Keratinocyte (primary cell): ENCODE measurements at regions not wholly inside any gene's neighbourhood (a gene's known extent, or its start where the extent isn't known, plus 50 kb on each side); places are given as distances from the start of the nearest gene placed in this dataset.
A peak's percentile ranks its signal among the peaks of the same experiment; 100 is the strongest.

ENCODE experiments used
- DNase-seq: peaks from one replicate; pipeline ENCODE4 v3.0.0-alpha.2; 2011; ENCODE audit warnings: low read depth, missing footprints, low spot score
- FAIRE-seq: peaks from 2 replicates; lab custom pipeline; 2011; peaks lifted over from hg19 to GRCh38; lab: Jason Lieb, UNC
- H2AFZ ChIP-seq: 2 replicates; pipeline ENCODE4 v1.6.0; 2012; ENCODE audit warnings: low read length, control low read depth, inconsistent platforms; ENCODE audit not compliant: control insufficient read depth
- H3K27ac ChIP-seq: 2 replicates; pipeline ENCODE4 v1.5.1; 2011; ENCODE audit warnings: low read length; ENCODE audit not compliant: control insufficient read depth, insufficient read depth
- H3K27me3 ChIP-seq: 3 replicates; pipeline ENCODE4 v1.6.0; 2011; ENCODE audit warnings: low read length; ENCODE audit not compliant: control insufficient read depth, insufficient read depth; ENCODE audit errors: extremely low read depth
- H3K36me3 ChIP-seq, 2 experiments: 2 replicates in 1 of 2; 3 replicates in 1 of 2; pipeline ENCODE4 v1.5.1; 2011; ENCODE audit warnings: low read length in 2 of 2, mild to moderate bottlenecking in 1 of 2; ENCODE audit not compliant: control insufficient read depth in 2 of 2, insufficient read depth in 2 of 2; ENCODE audit errors: extremely low read depth in 1 of 2
- H3K4me1 ChIP-seq: 3 replicates; pipeline ENCODE4 v1.5.1; 2011; ENCODE audit warnings: low read length; ENCODE audit not compliant: control insufficient read depth, insufficient read depth; ENCODE audit errors: extremely low read depth
- H3K4me2 ChIP-seq: 3 replicates; pipeline ENCODE4 v1.6.0; 2011; ENCODE audit warnings: low read depth, low read length; ENCODE audit not compliant: control insufficient read depth, insufficient read depth; ENCODE audit errors: extremely low read depth
- H3K4me3 ChIP-seq, 3 experiments: fragments of 200-600 bp in 1 of 3; sonication (generic) in 1 of 3; 2 replicates in 2 of 3; 3 replicates in 1 of 3; pipeline ENCODE4 v1.5.1; 2011 to 2016; ENCODE audit warnings: low read length in 3 of 3, mild to moderate bottlenecking in 3 of 3, control low read depth in 2 of 3, inconsistent platforms in 1 of 3, low read depth in 1 of 3, mixed read lengths in 1 of 3, mixed run types in 1 of 3, moderate library complexity in 1 of 3; ENCODE audit not compliant: control insufficient read depth in 2 of 3, insufficient read depth in 2 of 3; ENCODE audit errors: extremely low read depth in 1 of 3
- H3K79me2 ChIP-seq: 2 replicates; pipeline ENCODE4 v1.6.0; 2012; ENCODE audit warnings: low read length; ENCODE audit not compliant: control insufficient read depth, insufficient read depth
- H3K9ac ChIP-seq: 3 replicates; pipeline ENCODE4 v1.6.0; 2011; ENCODE audit warnings: low read length; ENCODE audit not compliant: control insufficient read depth, insufficient read depth; ENCODE audit errors: extremely low read depth
- H3K9me1 ChIP-seq: 3 replicates; pipeline ENCODE4 v1.6.0; 2011; ENCODE audit warnings: low read length; ENCODE audit not compliant: control insufficient read depth, insufficient read depth; ENCODE audit errors: extremely low read depth
- H3K9me3 ChIP-seq: 2 replicates; pipeline ENCODE4 v1.5.1; 2012; ENCODE audit warnings: low read depth, low read length; ENCODE audit not compliant: control insufficient read depth
- H4K20me1 ChIP-seq: 3 replicates; pipeline ENCODE4 v1.6.0; 2011; ENCODE audit warnings: low read length; ENCODE audit not compliant: control insufficient read depth, insufficient read depth; ENCODE audit errors: extremely low read depth
- CTCF ChIP-seq, 3 experiments: IDR thresholded peaks in 1 of 3; conservative IDR thresholded peaks in 1 of 3; optimal IDR thresholded peaks in 1 of 3; 2 replicates in 2 of 3; 3 replicates in 1 of 3; pipeline versions ENCODE3 to v1.5.1; 2011; ENCODE audit warnings: low read length in 3 of 3, mild to moderate bottlenecking in 3 of 3, moderate library complexity in 2 of 3, control low read depth in 1 of 3, inconsistent platforms in 1 of 3; ENCODE audit not compliant: insufficient read depth in 2 of 3; ENCODE audit errors: extremely low read depth in 1 of 3
- EZH2 ChIP-seq: IDR thresholded peaks from one replicate; pipeline ENCODE4 v1.6.1; 2012; ENCODE audit warnings: inconsistent platforms, mild to moderate bottlenecking, low read length, moderate library complexity
- dilution Hi-C: fragments of 300-500 bp; cut with MboI; formaldehyde crosslinking; loops from one replicate; pipeline ENCODE4 v1.7.0; 2020; ENCODE audit warnings: low sequenced_read_pairs; ENCODE audit not compliant: extremely low pct_ligation_motif_present

- dilution Hi-C loops = no loop called here
- Histone ChIP-seq H3K79me2 (no peaks in the 10 kb centered on the region), H3K4me3 (peak overlapping the region in 1 of 3 experiments; percentile 23), H3K4me1 (peaks cover 40% of the 10 kb centered on the region), H3K36me3 (no peaks in the 10 kb centered on the region), H3K4me2 (peak overlapping the region; percentile 57), H3K27ac (peak overlapping the region; percentile 65), H2AFZ (no peak overlapping the region), H3K27me3 (no peaks in the 10 kb centered on the region), H4K20me1 (no peaks in the 10 kb centered on the region), H3K9me1 (no peaks in the 10 kb centered on the region), H3K9ac (no peak overlapping the region), H3K9me3 (no peaks in the 10 kb centered on the region)
- peak; percentile 95 for FAIRE-seq
- peak; percentile 94 for DNase-seq
- TF ChIP-seq EZH2 = no peak
- TF ChIP-seq CTCF (optimal IDR thresholded peaks at IDR 0.05 in 1 of 3, IDR thresholded peaks at IDR 0.05 in 1 of 3, conservative IDR thresholded peaks at IDR 0.05 in 1 of 3; ENCODE audit: extremely low read depth in 1 of 3, insufficient read depth in 2 of 3, low read length in 3 of 3) = no peak
Measured at GRCh38 chr3:72628065-72628464, 220.2 kb downstream of the SHQ1 start.

- no peaks in the 10 kb centered on the region for H3K79me2 ChIP-seq
- H3K4me2 ChIP-seq = peak overlapping the region; percentile 17
- H3K27ac ChIP-seq = peak overlapping the region; percentile 37
- H3K4me1 ChIP-seq = peaks cover 40% of the 10 kb centered on the region
- peak overlapping the region; percentile 18 for H3K9ac ChIP-seq
- H3K9me3 ChIP-seq = no peaks in the 10 kb centered on the region
- no peaks in the 10 kb centered on the region for H4K20me1 ChIP-seq
- DNase-seq (no peak), FAIRE-seq (no peak)
- H3K4me3 ChIP-seq = no peak overlapping the region
- no peak for TF ChIP-seq EZH2
- TF ChIP-seq CTCF (optimal IDR thresholded peaks at IDR 0.05 in 1 of 3, IDR thresholded peaks at IDR 0.05 in 1 of 3, conservative IDR thresholded peaks at IDR 0.05 in 1 of 3; ENCODE audit: extremely low read depth in 1 of 3, insufficient read depth in 2 of 3, low read length in 3 of 3) = no peak
- dilution Hi-C loops = no loop called here
- H2AFZ ChIP-seq = no peak overlapping the region
- H3K9me1 ChIP-seq = no peaks in the 10 kb centered on the region
- no peaks in the 10 kb centered on the region for H3K36me3 ChIP-seq
- no peaks in the 10 kb centered on the region for H3K27me3 ChIP-seq
Measured at GRCh38 chr3:72627271-72627670, 221.0 kb downstream of the SHQ1 start.
